ENCODE measurements at regions not wholly inside any gene's neighbourhood (a gene's known extent, or its start where the extent isn't known, plus 50 kb on each side); places are given as distances from the start of the nearest gene placed in this dataset.

GRCh38 chr4:29037501-29037900, 1682.7 kb upstream of the PCDH7 start:
- no peak overlapping the region for H3K4me3 ChIP-seq (ENCODE audit: low read length)
- no peak for DNase-seq (ENCODE audit: low read depth)
- no peak for TF ChIP-seq CTCF (IDR thresholded peaks at IDR 0.05; ENCODE audit: insufficient read depth, low read depth, low read length, missing control alignments)

- H3K4me3 ChIP-seq (ENCODE audit: low read length): no peak overlapping the region
- no peak for DNase-seq (ENCODE audit: low read depth)
- no peak for TF ChIP-seq CTCF (IDR thresholded peaks at IDR 0.05; ENCODE audit: insufficient read depth, low read depth, low read length, missing control alignments)
Observed at GRCh38 chr4:29043411-29043810, 1676.8 kb upstream of the PCDH7 start.

GRCh38 chr4:29046186-29046585, 1674.0 kb upstream of the PCDH7 start:
- no peak for TF ChIP-seq CTCF (IDR thresholded peaks at IDR 0.05; ENCODE audit: insufficient read depth, low read depth, low read length, missing control alignments)
- DNase-seq (ENCODE audit: low read depth): no peak
- H3K4me3 ChIP-seq (ENCODE audit: low read length): no peak overlapping the region

- peak; percentile 38 for DNase-seq (ENCODE audit: low read depth)
- no peak overlapping the region for H3K4me3 ChIP-seq (ENCODE audit: low read length)
- TF ChIP-seq CTCF (IDR thresholded peaks at IDR 0.05; ENCODE audit: insufficient read depth, low read depth, low read length, missing control alignments): no peak
Observed at GRCh38 chr4:29046781-29047180, 1673.4 kb upstream of the PCDH7 start.

- TF ChIP-seq CTCF (IDR thresholded peaks at IDR 0.05; ENCODE audit: insufficient read depth, low read depth, low read length, missing control alignments): no peak
- DNase-seq (ENCODE audit: low read depth): no peak
- no peak overlapping the region for H3K4me3 ChIP-seq (ENCODE audit: low read length)
Observed at GRCh38 chr4:29047341-29048041, 1672.7 kb upstream of the PCDH7 start.

GRCh38 chr4:29051381-29051965, 1668.7 kb upstream of the PCDH7 start:
- H3K4me3 ChIP-seq (ENCODE audit: low read length): no peak overlapping the region
- peak; percentile 55 for DNase-seq (ENCODE audit: low read depth)
- no peak for TF ChIP-seq CTCF (IDR thresholded peaks at IDR 0.05; ENCODE audit: insufficient read depth, low read depth, low read length, missing control alignments)

GRCh38 chr4:29052266-29052665, 1667.9 kb upstream of the PCDH7 start:
- H3K4me3 ChIP-seq (ENCODE audit: low read length): no peak overlapping the region

More at GRCh38 chr4:29052266-29052665, 1667.9 kb upstream of the PCDH7 start:
- no peak for TF ChIP-seq CTCF (IDR thresholded peaks at IDR 0.05; ENCODE audit: insufficient read depth, low read depth, low read length, missing control alignments)
- no peak for DNase-seq (ENCODE audit: low read depth)
